NCI-H146 (cell line): ENCODE measurements at regions not wholly inside any gene's neighbourhood (a gene's known extent, or its start where the extent isn't known, plus 50 kb on each side); places are given as distances from the start of the nearest gene placed in this dataset.
"Not testable (repeated sequence)": the region's sequence is repeated elsewhere in the genome, so short reads cannot be mapped to it uniquely, and the experiment has no call there.

Experiments used
- DNase-seq: peaks from one replicate; lab custom pipeline; 2025; lab: John Stamatoyannopoulos, UW

DNA sequence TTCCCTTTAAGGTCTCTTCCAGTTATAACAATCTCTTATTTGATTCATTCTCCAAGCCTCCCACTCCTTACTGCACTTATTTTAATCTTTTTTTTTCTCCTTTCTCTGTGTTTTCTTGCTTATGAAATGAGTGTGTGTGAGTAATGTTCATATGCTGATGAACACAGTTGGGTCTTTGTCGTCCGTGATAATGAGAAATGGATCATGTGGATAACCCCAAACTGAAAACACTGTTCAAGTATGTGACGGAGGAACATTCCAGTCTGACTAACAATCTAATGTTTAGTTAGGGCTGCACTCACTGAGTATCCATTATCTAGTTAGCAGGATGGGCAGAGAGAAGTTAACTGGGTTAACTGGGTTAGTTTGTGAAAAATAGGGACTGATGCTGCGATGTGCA is 253.1 kb upstream of the DUSP10 start:
- no peak for DNase-seq

DNA sequence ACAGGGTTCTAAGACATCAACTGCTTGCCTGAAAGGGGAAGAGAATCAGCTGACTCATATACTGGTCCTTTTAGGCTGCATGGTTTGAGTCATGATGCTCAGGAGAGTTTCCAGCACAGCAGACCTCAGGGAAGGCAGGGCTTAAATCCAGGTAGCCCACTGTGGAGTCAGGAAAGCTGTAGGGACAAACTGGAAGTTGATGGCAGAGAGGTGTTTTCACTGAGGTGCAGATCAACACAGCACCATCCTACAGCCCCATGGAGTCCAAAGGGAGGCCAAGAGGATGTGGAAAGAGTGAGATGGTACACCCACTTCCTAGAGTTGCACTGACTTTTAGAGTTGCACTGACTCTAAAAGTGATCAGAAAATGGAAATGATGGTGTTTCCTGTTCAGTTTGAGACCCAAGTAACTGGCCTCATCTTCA is 252.4 kb upstream of the DUSP10 start:
- DNase-seq, result no peak

DNA sequence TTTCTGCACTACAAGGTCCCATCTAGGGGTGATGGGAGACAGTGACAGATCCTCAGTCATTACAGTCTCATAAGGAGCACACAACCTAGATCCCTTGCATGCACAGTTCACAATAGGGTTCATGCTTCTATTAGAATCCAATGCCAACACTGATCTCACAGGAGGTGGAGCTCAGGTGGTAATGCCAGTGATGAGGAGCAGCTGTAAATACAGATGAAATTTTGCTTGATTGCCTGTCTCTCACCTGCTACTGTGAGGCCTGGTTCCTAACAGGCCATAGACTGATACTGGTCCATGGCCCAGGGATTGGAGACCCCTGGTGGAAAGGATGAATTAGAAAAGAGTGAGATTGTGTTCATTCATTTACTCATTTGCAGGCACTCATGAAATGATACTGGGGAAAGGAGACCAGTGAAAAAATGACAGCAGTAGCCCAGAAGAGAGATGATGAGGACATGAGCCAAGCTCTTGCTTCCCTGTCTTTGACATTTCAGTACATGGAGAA is 251.6 kb upstream of the DUSP10 start:
- no peak for DNase-seq

DNA sequence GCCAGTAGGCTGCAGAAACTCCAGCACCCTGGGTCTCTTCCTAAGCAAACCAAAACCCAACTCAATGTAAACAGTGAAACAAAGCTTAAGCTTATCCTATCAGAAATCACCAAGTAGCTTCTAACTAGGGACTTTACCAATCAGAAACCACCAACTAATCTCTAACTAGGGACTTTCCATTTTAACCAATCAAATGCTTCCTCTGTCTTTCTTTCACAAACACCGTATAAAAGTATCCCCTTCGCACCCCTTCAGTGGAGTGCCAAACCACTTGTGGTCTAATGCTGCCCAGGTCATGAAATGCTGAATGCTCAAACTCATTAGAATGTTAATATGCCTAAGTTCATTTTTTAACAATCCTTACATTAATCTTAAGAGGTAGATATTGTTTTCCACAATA is 250.5 kb upstream of the DUSP10 start:
- DNase-seq, result no peak

DNA sequence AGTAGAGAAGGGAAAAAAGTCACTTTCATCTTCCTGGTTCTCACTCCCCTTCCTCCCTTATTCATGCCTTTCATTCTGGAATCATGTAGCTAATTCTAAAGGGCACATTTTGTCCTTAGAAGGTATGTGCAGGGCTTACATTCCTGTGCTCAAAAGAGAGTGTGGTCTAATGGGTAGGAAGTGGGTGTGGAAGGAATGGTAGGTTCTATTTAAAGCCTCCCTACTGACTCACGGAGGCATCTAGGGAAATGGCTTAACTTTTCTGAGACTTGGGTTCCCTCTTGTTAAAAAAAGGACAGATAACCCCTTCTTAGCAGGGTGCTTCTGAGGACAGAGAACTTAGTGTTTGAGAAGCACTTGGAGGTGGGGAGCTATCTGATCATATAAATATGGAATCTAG is 249.3 kb upstream of the DUSP10 start:
- DNase-seq, result no peak

DNA sequence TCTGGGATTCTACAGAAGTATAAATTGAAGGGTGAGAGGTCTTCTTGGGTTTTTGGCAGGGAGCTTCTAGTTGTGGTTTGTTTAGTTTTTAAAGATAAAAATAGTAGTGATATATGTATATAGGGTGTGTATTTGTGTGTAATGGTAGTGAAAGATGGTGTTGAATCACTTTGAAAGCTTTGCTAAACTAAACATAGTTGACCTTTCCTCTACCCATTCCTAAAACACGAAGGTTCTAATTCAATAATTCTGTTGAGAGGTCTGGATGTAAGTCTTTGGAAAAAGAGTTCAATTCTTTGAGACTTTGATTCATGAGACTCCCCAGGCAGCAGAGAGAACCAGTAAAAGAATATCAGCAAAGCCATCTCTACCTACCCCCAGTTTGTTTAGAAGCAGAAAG is 247.9 kb upstream of the DUSP10 start:
- DNase-seq, result no peak

DNA sequence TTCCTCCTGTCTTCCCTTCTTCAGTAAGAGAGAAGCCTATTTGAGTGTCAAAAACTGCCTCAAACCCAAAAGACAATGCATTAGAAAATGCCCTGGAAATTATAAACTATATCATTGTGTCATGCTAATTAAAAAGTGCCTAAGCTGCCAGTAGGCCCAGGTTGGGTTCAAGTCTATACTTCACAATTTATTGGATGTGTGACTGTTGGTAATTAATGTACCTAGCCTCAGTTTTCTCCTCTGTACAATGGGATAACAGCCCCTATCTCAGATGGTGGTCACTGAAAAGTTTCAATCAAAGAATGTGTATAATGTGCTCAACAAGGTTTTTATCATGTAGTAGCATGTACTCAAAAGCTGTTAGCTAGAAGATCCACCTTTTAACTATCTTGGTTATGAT is 246.9 kb upstream of the DUSP10 start:
- no peak for DNase-seq

DNA sequence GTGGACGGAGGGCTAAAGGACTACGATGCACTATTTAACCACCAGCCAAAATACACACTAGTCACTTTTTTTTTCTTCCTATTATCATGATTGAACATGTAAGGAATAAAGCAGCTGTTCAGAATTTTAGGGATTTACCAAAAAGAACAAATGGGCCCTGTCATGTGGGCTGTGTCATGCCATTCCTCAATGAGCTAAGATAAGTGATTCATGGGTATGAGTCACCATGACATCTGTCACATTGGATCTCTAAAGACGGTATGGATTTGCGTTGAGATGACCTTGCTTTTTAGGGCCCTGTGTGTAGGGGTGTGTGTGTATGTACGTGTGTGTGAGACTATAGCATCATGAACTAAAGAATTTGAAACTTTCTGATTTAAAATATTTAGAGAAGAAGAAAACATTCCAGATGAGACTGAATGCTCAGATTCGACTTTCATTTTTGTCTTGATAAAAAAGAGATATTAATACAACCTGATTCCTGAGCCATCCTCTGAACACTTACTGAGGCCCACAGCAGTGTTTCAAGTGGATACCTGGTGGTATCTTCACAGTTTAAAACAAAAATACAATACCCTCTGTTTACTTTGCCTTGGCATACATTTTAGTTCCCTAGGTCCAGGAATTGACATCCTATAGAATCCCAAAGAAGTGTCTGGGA is 246.1 kb upstream of the DUSP10 start:
- no peak for DNase-seq

DNA sequence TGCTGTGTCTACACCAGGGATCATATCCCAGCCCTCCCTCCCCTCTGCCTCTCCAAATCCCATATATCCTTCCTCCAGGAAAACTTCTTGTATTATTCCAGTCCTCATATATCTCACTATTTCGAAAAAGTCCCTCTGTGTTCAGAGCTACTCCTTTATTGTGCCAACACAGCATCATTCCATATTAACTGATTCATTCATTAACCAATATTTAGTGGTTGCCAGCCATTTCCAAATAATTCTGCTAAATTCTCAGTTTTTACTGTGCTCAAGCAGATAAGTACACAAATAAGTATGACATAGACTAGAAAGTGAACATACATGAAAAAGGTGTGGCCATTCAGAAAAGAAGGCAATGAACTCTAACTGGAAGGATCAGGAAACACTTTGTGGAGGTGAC is 241.6 kb upstream of the DUSP10 start:
- no peak for DNase-seq

DNA sequence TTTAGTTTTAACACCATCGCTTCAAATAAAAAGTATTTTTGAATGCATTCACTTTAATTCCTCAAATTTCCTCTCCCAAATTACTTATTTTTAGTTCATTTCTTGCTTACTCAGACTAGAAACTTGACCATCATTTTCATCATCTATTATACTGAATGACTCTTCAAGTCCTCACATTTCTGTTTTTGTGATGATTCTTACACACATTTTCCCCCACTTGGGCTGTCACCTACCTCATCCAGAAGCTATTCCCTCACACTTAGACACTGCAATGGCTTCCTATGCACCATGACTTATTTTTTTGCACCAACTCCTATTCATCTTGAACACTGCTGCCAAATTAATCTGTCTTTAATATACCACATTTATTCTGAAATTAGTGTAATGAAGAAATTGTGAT is 239.6 kb upstream of the DUSP10 start:
- DNase-seq, result no peak

DNA sequence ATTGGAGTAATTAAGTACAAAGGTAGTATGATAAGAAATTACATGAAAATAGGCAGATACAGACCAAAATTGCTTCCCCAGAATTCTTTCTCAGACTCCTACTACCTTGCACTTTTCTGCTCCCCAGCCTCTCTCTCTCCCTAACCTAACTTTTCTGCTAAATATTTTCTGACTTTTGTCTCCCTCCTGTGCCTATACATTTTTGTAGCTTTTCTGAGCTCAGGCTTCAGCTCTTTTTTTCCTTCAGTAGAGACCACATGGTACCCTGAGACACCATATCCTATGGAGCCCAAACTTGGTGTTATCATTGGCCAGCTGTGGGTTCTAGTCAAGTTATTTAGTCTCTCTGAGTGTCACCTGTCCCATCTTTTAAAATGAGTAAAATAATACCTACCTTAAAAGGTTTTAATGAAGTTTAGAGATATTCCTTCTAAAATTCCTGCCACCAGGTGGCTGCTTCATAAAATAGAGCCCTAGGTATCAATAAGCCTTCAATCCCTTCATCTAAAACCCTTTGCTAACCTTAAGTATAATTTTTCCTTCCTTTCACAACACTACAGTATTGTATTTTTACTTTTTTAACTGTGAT is 237.6 kb upstream of the DUSP10 start:
- DNase-seq, result no peak

DNA sequence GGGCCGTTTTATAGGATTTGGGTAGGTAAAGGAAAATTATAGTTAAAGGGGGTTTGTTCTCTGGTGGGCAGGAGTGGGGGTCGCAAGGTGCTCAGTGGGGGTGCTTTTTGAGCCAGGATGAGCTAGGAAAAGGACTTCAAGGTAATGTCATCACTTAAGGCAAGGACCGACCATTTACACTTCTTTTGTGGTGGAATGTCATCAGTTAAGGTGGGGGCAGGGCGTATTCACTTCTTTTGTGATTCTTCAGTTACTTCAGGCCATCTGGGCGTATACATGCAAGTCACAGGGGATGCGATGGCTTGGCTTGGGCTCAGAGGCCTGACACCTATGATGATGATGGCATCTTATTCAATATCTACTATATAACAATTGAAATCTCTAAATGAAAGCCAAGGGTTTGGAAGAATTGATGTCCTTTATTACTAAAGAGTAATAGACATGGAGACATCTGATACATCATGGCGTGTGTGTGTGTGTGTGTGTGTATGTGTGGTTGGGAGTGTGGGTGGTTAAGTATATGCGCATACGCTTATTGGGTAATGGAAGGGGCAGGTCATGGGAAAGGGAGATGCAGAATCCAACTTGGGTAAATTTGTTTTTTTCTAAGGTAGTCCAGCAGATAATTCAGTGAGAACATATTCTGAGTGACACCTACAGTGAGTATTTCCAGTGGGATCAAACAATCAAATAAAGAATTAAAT is 236.9 kb upstream of the DUSP10 start:
- DNase-seq, result not testable (repeated sequence)

DNA sequence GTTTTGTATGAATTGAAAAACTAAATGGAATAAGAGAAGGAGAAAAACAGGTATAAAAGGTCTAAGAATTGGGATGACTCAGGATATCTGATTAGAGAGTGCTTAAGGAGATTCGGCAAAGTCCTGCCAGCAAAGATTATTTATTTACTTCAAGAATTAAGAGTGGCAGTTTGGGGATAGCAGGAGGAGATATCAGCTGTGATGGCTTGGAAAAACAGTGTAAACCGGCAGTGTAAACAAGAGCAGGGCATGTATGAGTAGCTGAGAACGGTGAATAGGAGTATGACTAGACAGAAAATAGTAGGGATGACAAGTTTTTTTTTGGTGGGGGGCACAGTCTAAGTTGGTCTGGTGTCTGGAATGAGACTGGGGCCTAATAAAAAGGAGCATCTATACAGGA is 231.9 kb upstream of the DUSP10 start:
- not testable (repeated sequence) for DNase-seq

DNA sequence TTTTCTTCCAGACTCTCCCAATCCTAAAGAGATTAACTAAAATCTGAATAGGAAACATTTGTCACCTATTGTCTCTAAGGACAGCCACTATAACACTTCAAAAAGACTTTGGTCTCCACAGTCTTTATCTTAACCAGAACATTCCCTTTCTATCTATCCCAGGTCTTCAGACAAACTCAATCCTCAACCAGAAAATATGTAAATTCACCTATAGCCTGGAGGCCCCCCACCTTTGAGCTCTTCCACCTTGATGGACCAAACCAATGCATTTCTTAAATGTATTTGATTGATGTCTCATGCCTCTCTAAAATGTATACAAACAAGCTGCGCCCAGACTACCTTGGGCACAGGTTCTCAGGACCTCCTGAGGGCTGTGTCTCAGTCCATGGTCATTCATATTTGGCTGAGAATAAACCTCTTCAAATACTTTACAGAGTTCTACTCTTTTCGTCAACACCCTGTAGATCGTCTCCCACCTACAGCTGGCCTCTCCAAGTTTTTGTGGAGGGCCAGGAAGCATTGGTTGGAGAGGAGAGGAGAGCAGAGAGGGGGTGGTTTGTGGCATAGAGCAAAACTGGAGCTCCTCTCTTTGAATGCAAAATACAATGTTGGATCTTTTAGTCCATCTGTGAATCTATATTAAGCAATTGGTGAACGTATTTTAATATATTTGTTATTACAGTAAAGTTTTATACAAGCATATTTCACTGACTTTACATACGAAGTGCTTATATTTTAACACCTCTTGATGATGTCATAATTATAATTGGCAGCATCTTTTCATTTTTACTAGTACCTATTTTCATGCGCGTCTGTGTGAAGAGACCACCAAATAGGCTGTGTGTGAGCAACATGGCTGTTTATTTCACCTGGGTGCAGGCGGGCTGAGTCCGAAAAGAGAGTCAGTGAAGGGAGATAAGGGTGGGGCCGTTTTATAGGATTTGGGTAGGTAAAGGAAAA is 230.7 kb upstream of the DUSP10 start:
- DNase-seq, result no peak

DNA sequence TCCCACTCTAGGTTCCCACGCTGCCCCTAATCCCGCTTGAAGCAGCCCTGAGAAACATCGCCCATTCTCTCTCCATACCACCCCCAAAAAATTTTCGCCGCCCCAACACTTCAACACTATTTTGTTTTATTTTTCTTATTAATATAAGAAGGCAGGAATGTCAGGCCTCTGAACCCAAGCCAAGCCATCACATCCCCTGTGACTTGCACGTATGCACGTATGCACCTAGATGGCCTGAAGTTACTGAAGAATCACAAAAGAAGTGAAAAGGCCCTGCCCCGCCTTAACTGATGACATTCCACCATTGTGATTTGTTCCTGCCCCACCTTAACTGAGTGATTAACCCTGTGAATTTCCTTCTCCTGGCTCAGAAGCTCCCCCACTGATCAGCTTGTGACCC is 229.1 kb upstream of the DUSP10 start:
- not testable (repeated sequence) for DNase-seq

DNA sequence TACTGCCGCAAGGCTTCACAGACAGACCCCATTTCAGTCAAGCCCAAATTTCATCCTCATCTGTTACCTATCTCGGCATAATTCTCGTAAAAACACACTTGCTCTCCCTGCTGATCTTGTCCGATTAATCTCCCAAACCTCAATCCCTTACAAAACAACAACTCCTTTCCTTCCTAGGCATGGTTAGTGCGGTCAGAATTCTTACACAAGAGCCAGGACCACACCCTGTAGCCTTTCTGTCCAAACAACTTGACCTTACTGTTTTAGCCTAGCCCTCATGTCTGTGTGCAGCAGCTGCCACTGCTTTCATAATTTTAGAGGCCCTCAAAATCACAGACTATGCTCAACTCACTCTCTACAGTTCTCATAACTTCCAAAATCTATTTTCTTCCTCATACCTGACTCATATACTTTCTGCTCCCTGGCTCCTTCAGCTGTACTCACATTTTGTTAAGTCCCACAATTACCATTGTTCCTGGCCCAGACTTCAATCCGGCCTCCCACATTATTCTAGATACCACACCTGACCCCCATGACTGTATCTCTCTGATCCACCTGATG is 227.5 kb upstream of the DUSP10 start:
- not testable (repeated sequence) for DNase-seq

DNA sequence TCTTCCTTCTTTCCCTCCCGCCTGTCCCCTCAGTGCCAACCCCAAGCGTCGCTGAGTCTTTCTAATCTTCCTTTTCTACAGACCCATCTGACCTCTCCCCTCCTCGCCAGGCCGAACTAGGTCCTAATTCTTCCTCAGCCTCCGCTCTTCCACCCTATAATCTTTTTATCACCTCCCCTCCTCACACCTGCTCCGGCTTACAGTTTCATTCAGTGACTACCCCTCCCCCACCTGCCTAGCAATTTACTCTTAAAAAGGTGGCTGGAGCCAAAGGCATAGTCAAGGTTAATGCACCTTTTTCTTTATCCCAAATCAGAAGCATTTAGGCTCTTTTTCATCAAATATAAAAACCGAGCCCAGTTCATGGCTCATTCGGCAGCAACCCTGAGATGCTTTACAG is 225.6 kb upstream of the DUSP10 start:
- DNase-seq, result not testable (repeated sequence)

DNA sequence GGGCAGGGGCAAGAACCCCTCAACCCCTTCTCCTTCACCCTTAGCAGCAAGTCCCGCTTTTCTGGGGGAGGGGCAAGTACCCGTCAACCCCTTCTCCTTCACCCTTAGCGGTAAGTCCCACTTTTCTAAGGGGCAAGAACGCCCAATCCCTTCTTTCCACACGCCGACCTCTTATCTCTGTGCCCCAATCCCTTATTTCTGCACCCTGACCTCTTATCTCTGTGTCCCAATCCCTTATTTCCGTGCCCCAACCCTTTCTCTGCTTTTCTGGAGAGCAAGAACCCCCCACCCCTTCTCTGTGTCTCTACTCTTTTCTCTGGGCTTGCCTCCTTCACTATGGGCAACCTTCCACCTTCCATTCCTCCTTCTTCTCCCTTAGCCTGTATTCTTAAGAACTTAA is 225.0 kb upstream of the DUSP10 start:
- not testable (repeated sequence) for DNase-seq

DNA sequence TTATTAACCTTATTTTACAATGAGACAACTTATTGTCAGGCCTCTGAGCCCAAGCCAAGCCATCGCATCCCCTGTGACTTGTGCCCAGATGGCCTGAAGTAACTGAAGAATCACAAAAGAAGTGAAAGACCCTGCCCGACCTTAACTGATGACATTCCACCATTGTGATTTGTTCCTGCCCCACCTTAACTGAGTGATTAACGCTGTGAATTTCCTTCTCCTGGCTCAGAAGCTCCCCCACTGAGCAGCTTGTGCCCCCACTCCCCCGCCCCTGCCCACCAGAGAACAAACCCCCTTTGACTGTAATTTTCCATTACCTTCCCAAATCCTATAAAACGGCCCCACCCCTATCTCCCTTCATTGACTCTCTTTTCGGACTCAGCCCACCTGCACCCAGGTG is 224.0 kb upstream of the DUSP10 start:
- DNase-seq, result not testable (repeated sequence)

DNA sequence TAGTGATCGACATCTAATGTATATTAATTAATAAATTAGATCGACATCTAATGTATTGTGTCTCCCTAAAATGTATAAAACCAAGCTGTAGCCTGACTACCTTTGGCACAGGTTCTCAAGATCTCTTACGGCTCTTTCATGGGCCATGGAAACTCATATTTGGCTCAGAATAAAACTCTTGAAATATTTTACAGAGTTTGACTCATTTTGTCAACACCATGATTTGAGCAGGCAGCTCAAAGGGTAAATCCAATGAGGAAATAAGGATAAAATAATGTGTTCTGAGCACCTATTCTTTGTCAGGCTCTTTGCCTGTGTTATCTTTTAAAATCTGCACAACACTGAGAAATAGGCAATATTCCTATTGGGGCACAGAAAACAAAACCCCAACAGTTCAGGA is 223.4 kb upstream of the DUSP10 start:
- no peak for DNase-seq

DNA sequence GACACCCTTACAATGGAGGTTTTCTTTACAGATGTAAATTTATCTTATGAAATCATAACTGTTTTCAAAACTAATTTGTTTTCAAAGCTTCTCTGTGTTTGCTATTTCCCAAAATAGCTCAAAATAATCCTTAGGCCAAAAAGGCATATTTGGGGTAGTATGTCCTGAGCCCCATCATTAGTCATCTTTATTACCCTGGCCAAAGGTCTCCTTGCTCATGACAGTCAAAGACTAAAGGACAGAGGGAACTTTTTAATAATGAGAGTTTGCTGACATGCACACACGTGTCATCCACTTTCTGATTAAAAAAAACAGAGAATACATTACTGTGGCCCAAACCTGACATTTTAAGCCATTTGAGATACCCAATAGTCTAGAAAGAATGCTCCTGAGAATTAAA is 221.9 kb upstream of the DUSP10 start:
- DNase-seq, result no peak

DNA sequence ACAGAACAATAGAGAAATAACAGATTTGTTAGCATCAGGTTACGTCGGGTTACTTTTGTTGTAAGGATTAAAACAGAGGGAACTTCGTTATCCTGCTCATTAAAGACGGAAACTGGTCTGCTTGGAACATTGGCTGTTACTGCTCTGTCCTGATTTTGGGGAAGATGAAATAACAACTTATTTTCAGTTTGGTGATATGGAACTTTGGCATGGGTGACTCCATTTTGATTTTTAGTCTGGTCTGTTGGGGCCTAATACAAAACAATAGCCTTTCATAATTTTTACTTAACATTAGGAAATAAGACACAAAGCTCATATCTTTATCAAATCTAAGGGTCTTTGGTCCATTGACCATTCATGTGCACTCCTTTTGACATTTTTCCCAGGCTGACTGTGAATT is 220.5 kb upstream of the DUSP10 start:
- no peak for DNase-seq
